CD8-positive, alpha-beta memory T cell (primary cell): ENCODE measurements at regions not wholly inside any gene's neighbourhood (a gene's known extent, or its start where the extent isn't known, plus 50 kb on each side); places are given as distances from the start of the nearest gene placed in this dataset.

Source experiments
- CTCF ChIA-PET: fragments of 350-600 bp; sonication (Branson Sonifier 250); formaldehyde crosslinking; loops from one replicate; lab custom pipeline; 2021; ENCODE audit warnings: antibody characterized with exemption; lab: Charles Lee
- POLR2A ChIA-PET: fragments of 350-600 bp; sonication (Branson Sonifier 250); formaldehyde crosslinking; loops from one replicate; lab custom pipeline; 2021; ENCODE audit warnings: antibody characterized with exemption; lab: Charles Lee
- DNase-seq, 5 donors: peaks; one replicate each; pipeline versions ENCODE4 v3.0.0 to v3.0.0-alpha.2; 2020 to 2022; ENCODE audit warnings: mixed read lengths in 1 of 5
- H3K27ac ChIP-seq: one replicate; pipeline ENCODE4 v1.7.0; 2013; ENCODE audit warnings: low read depth, mild to moderate bottlenecking, low read length, moderate library complexity
- H3K27me3 ChIP-seq: 2 replicates; pipeline ENCODE4 v1.7.0; 2013; ENCODE audit warnings: low read length, mild to moderate bottlenecking; ENCODE audit not compliant: insufficient read depth, poor library complexity, severe bottlenecking
- H3K36me3 ChIP-seq: 2 replicates; pipeline ENCODE4 v1.7.0; 2013; ENCODE audit warnings: mild to moderate bottlenecking, low read length, moderate library complexity; ENCODE audit not compliant: insufficient read depth
- H3K4me1 ChIP-seq: 2 replicates; pipeline ENCODE4 v1.7.0; 2013; ENCODE audit warnings: mild to moderate bottlenecking, low read length, moderate library complexity; ENCODE audit not compliant: insufficient read depth
- H3K4me3 ChIP-seq: 2 replicates; pipeline ENCODE4 v1.7.0; 2013; ENCODE audit warnings: mild to moderate bottlenecking, low read length
- H3K9me3 ChIP-seq: 2 replicates; pipeline ENCODE4 v1.7.0; 2013; ENCODE audit warnings: mild to moderate bottlenecking, low read length
- H3K27ac Mint-ChIP-seq, 8 donors: one replicate each; pipeline ENCODE4 v1.8.0; 2020 to 2021; ENCODE audit warnings: mixed read lengths in 8 of 8, mild to moderate bottlenecking in 6 of 8, inconsistent platforms in 3 of 8, moderate library complexity in 3 of 8
- H3K27me3 Mint-ChIP-seq, 2 donors: one replicate each; pipeline ENCODE4 v1.8.0; 2020 to 2021; ENCODE audit warnings: mixed read lengths in 2 of 2, mild to moderate bottlenecking in 1 of 2, moderate library complexity in 1 of 2
- H3K36me3 Mint-ChIP-seq, 3 donors: one replicate each; pipeline ENCODE4 v1.8.0; 2020 to 2021; ENCODE audit warnings: mixed read lengths in 3 of 3, inconsistent platforms in 1 of 3, mild to moderate bottlenecking in 1 of 3
- H3K4me1 Mint-ChIP-seq, 3 donors: one replicate each; pipeline ENCODE4 v1.8.0; 2020 to 2021; ENCODE audit warnings: mixed read lengths in 3 of 3, inconsistent platforms in 1 of 3, mild to moderate bottlenecking in 1 of 3
- H3K4me3 Mint-ChIP-seq, 7 donors: one replicate each; pipeline ENCODE4 v1.8.0; 2020 to 2021; ENCODE audit warnings: mixed read lengths in 7 of 7, mild to moderate bottlenecking in 6 of 7, moderate library complexity in 4 of 7, inconsistent platforms in 2 of 7
- H3K9me3 Mint-ChIP-seq, 5 donors: one replicate each; pipeline ENCODE4 v1.8.0; 2020 to 2022; ENCODE audit warnings: mixed read lengths in 5 of 5, mild to moderate bottlenecking in 3 of 5, moderate library complexity in 2 of 5, inconsistent platforms in 1 of 5

GRCh38 chr21:36608041-36608896 is 90.6 kb upstream of the SIM2 start:
- ChIA-PET CTCF (no interaction called here), POLR2A (no interaction called here)
- Mint-ChIP-seq H3K4me1 (no peaks in the 10 kb centered on the region), H3K36me3 (peaks cover 0 to 2% (median 0%) of the 10 kb centered on the region in 3 donors), H3K27ac (no peak overlapping the region), H3K27me3 (peaks cover 14 to 33% of the 10 kb centered on the region in 2 donors), H3K9me3 (peaks cover 0 to 6% (median 0%) of the 10 kb centered on the region in 5 donors), H3K4me3 (no peak overlapping the region)
- H3K36me3 ChIP-seq, result no peaks in the 10 kb centered on the region
- DNase-seq, result no peak
- H3K4me3 ChIP-seq, result no peak overlapping the region
- H3K27ac ChIP-seq, result no peak overlapping the region
- no peaks in the 10 kb centered on the region for H3K4me1 ChIP-seq
- H3K9me3 ChIP-seq, result no peaks in the 10 kb centered on the region
- H3K27me3 ChIP-seq, result no peaks in the 10 kb centered on the region

GRCh38 chr21:36608897-36609225 is 90.1 kb upstream of the SIM2 start:
- H3K4me1 ChIP-seq, result no peaks in the 10 kb centered on the region

GRCh38 chr21:36609654-36610053 is 89.3 kb upstream of the SIM2 start:
- H3K9me3 ChIP-seq, result no peaks in the 10 kb centered on the region
- DNase-seq, result no peak
- no peak overlapping the region for H3K27ac ChIP-seq
- no peaks in the 10 kb centered on the region for H3K36me3 ChIP-seq
- no peaks in the 10 kb centered on the region for H3K4me1 ChIP-seq
- Mint-ChIP-seq H3K27me3 (peaks cover 17 to 45% of the 10 kb centered on the region in 2 donors), H3K36me3 (peaks cover 0 to 2% (median 0%) of the 10 kb centered on the region in 3 donors), H3K27ac (no peak overlapping the region), H3K4me1 (no peaks in the 10 kb centered on the region), H3K9me3 (peaks cover 0 to 6% (median 0%) of the 10 kb centered on the region in 5 donors), H3K4me3 (no peak overlapping the region)
- ChIA-PET CTCF (no interaction called here), POLR2A (no interaction called here)
- no peak overlapping the region for H3K4me3 ChIP-seq
- H3K27me3 ChIP-seq, result no peaks in the 10 kb centered on the region

More at GRCh38 chr21:36608897-36609225, 90.1 kb upstream of the SIM2 start:
- Mint-ChIP-seq H3K36me3 (peaks cover 0 to 2% (median 0%) of the 10 kb centered on the region in 3 donors), H3K27ac (no peak overlapping the region), H3K27me3 (peaks cover 17 to 37% of the 10 kb centered on the region in 2 donors), H3K9me3 (peaks cover 0 to 6% (median 0%) of the 10 kb centered on the region in 5 donors), H3K4me3 (no peak overlapping the region), H3K4me1 (no peaks in the 10 kb centered on the region)
- Histone ChIP-seq H3K36me3 (no peaks in the 10 kb centered on the region), H3K9me3 (no peaks in the 10 kb centered on the region), H3K27me3 (no peaks in the 10 kb centered on the region), H3K4me3 (no peak overlapping the region), H3K27ac (no peak overlapping the region)
- CTCF ChIA-PET, result no interaction called here
- no peak for DNase-seq
- POLR2A ChIA-PET, result no interaction called here

GRCh38 chr21:36610201-36610600 is 88.7 kb upstream of the SIM2 start:
- POLR2A ChIA-PET, result no interaction called here
- no peaks in the 10 kb centered on the region for H3K4me1 Mint-ChIP-seq

GRCh38 chr21:36610935-36611334 is 88.0 kb upstream of the SIM2 start:
- Histone ChIP-seq H3K27ac (no peak overlapping the region), H3K9me3 (no peaks in the 10 kb centered on the region), H3K4me3 (no peak overlapping the region), H3K27me3 (no peaks in the 10 kb centered on the region), H3K4me1 (no peaks in the 10 kb centered on the region), H3K36me3 (no peaks in the 10 kb centered on the region)
- ChIA-PET CTCF (no interaction called here), POLR2A (no interaction called here)
- H3K27ac Mint-ChIP-seq, result no peak overlapping the region
- DNase-seq, result no peak
- H3K36me3 Mint-ChIP-seq, result peaks cover 0 to 2% (median 0%) of the 10 kb centered on the region in 3 donors
- peaks cover 0 to 6% (median 3%) of the 10 kb centered on the region in 5 donors for H3K9me3 Mint-ChIP-seq
- H3K4me1 Mint-ChIP-seq, result no peaks in the 10 kb centered on the region
- H3K27me3 Mint-ChIP-seq, result peaks cover 20 to 52% of the 10 kb centered on the region in 2 donors
- no peak overlapping the region for H3K4me3 Mint-ChIP-seq

More at GRCh38 chr21:36610201-36610600, 88.7 kb upstream of the SIM2 start:
- Mint-ChIP-seq H3K4me3 (no peak overlapping the region), H3K27me3 (peaks cover 17 to 46% of the 10 kb centered on the region in 2 donors), H3K27ac (no peak overlapping the region), H3K9me3 (peaks cover 0 to 6% (median 0%) of the 10 kb centered on the region in 5 donors), H3K36me3 (peaks cover 0 to 2% (median 0%) of the 10 kb centered on the region in 3 donors)
- Histone ChIP-seq H3K27ac (no peak overlapping the region), H3K36me3 (no peaks in the 10 kb centered on the region), H3K4me3 (no peak overlapping the region), H3K9me3 (no peaks in the 10 kb centered on the region), H3K4me1 (no peaks in the 10 kb centered on the region), H3K27me3 (no peaks in the 10 kb centered on the region)
- DNase-seq, result no peak
- CTCF ChIA-PET, result no interaction called here

- no peak for DNase-seq
- Histone ChIP-seq H3K4me1 (no peaks in the 10 kb centered on the region), H3K4me3 (no peak overlapping the region), H3K27ac (no peak overlapping the region), H3K36me3 (no peaks in the 10 kb centered on the region), H3K27me3 (no peaks in the 10 kb centered on the region), H3K9me3 (no peaks in the 10 kb centered on the region)
- Mint-ChIP-seq H3K4me3 (no peak overlapping the region), H3K27me3 (peaks cover 20 to 51% of the 10 kb centered on the region in 2 donors), H3K9me3 (peaks cover 0 to 6% (median 3%) of the 10 kb centered on the region in 5 donors), H3K27ac (no peak overlapping the region), H3K36me3 (peaks cover 0 to 2% (median 0%) of the 10 kb centered on the region in 3 donors), H3K4me1 (no peaks in the 10 kb centered on the region)
- POLR2A ChIA-PET, result no interaction called here
- CTCF ChIA-PET, result no interaction called here
Observed at GRCh38 chr21:36611379-36611778, 87.5 kb upstream of the SIM2 start.

- no peak overlapping the region for H3K4me3 Mint-ChIP-seq
- POLR2A ChIA-PET, result no interaction called here
- CTCF ChIA-PET, result no interaction called here
- peaks cover 3 to 8% (median 4%) of the 10 kb centered on the region in 5 donors for H3K9me3 Mint-ChIP-seq
- Histone ChIP-seq H3K36me3 (no peaks in the 10 kb centered on the region), H3K27ac (no peak overlapping the region), H3K9me3 (no peaks in the 10 kb centered on the region), H3K4me1 (no peaks in the 10 kb centered on the region), H3K27me3 (no peaks in the 10 kb centered on the region), H3K4me3 (no peak overlapping the region)
- H3K36me3 Mint-ChIP-seq, result peaks cover 0 to 2% (median 0%) of the 10 kb centered on the region in 3 donors
- no peak overlapping the region for H3K27ac Mint-ChIP-seq
- H3K4me1 Mint-ChIP-seq, result no peaks in the 10 kb centered on the region
- no peak for DNase-seq
- H3K27me3 Mint-ChIP-seq, result peaks cover 19 to 37% of the 10 kb centered on the region in 2 donors
Observed at GRCh38 chr21:36613059-36613458, 85.9 kb upstream of the SIM2 start.

GRCh38 chr21:36613554-36613953 is 85.4 kb upstream of the SIM2 start:
- Histone ChIP-seq H3K27me3 (no peaks in the 10 kb centered on the region), H3K4me3 (no peak overlapping the region), H3K4me1 (no peaks in the 10 kb centered on the region), H3K9me3 (no peaks in the 10 kb centered on the region), H3K27ac (no peak overlapping the region), H3K36me3 (no peaks in the 10 kb centered on the region)
- H3K27me3 Mint-ChIP-seq, result peaks cover 16 to 37% of the 10 kb centered on the region in 2 donors
- no peak for DNase-seq
- no peak overlapping the region for H3K4me3 Mint-ChIP-seq
- no peak overlapping the region for H3K27ac Mint-ChIP-seq
- peaks cover 3 to 8% (median 5%) of the 10 kb centered on the region in 5 donors for H3K9me3 Mint-ChIP-seq
- CTCF ChIA-PET, result no interaction called here
- POLR2A ChIA-PET, result no interaction called here
- no peaks in the 10 kb centered on the region for H3K4me1 Mint-ChIP-seq
- peaks cover 0 to 2% (median 0%) of the 10 kb centered on the region in 3 donors for H3K36me3 Mint-ChIP-seq
